Left lung (tissue), 4 donors: ENCODE measurements at regions not wholly inside any gene's neighbourhood (a gene's known extent, or its start where the extent isn't known, plus 50 kb on each side); places are given as distances from the start of the nearest gene placed in this dataset.

Source experiments
- ATAC-seq: fragments of 200-7000 bp; cut with Tn5 transposase; one replicate; pipeline ENCODE4 v1.9.1; 2020; ENCODE audit warnings: moderate library complexity
- DNase-seq, 4 donors: peaks; one replicate each; pipeline ENCODE4 v3.0.0-alpha.2; 2013 to 2020
- H3K27ac ChIP-seq, 2 donors: fragments of 200-600 bp; sonication (generic) in 1 of 2; one replicate each; pipeline versions ENCODE4 v1.5.0 to v1.8.0; 2020 to 2021
- H3K27me3 ChIP-seq, 2 donors: fragments of 200-600 bp; sonication (generic) in 1 of 2; one replicate each; pipeline versions ENCODE4 v1.5.0 to v1.8.0; 2020 to 2021
- H3K36me3 ChIP-seq, 2 donors: fragments of 200-600 bp; sonication (generic) in 1 of 2; one replicate each; pipeline versions ENCODE4 v1.5.0 to v1.8.0; 2020 to 2021
- H3K4me1 ChIP-seq, 2 donors: fragments of 200-600 bp; one replicate each; pipeline ENCODE4 v1.8.0; 2021
- H3K4me3 ChIP-seq, 2 donors: fragments of 200-600 bp; sonication (generic) in 1 of 2; one replicate each; pipeline versions ENCODE4 v1.5.0 to v1.8.0; 2020 to 2021; ENCODE audit warnings: mild to moderate bottlenecking in 1 of 2
- H3K9me3 ChIP-seq, 2 donors: fragments of 200-600 bp; sonication (generic) in 1 of 2; one replicate each; pipeline versions ENCODE4 v1.5.0 to v1.8.0; 2020 to 2021
- CTCF ChIP-seq, 2 donors: fragments of 200-600 bp; sonication (generic) in 1 of 2; IDR thresholded peaks; one replicate each; pipeline versions ENCODE4 v1.5.0 to v1.8.0; 2021; ENCODE audit warnings: antibody characterized with exemption in 2 of 2
- intact Hi-C, 2 donors: fragments of 100-400 bp; cut with DNase I; formaldehyde crosslinking; loops; one replicate each; pipeline versions ENCODE4 v1.11.2 to v1.14.2; 2022
- donor health status: DM: no; HTN: yes; CAD: no.
- donor health status: DM: no; HTN: no; CAD: no.

- no peak for TF ChIP-seq CTCF (IDR thresholded peaks at IDR 0.05)
- H3K4me1 ChIP-seq: no peaks in the 10 kb centered on the region
- no peak for ATAC-seq
- no peak overlapping the region for H3K4me3 ChIP-seq
- H3K9me3 ChIP-seq: no peaks in the 10 kb centered on the region
- intact Hi-C loops: no loop called here
- no peaks in the 10 kb centered on the region for H3K27me3 ChIP-seq
- no peaks in the 10 kb centered on the region for H3K36me3 ChIP-seq
- H3K27ac ChIP-seq: no peak overlapping the region
- no peak for DNase-seq
Observed at GRCh38 chr3:176426371-176426770, 770.9 kb downstream of the TBL1XR1 start.

DNA sequence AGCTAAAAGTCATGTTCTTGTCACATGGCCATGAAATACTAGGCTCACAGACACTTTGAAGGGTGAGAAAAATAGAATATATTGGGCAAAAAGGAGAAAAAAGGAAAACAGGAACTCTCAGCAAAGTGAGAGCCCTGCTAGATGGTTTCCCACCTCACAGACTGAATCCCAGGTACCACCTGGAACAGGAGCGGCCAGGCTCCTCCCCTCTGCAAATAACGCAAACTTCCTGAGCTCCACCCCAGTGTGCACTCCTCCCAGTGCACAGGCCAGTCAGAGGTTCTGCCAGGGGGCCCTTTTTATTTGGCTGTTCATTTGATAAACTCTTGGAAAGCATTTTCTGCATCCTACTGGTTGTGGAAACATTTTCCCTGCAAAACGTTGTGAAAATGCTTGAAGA, 780.4 kb downstream of the TBL1XR1 start:
- no peaks in the 10 kb centered on the region for H3K36me3 ChIP-seq
- no peak overlapping the region for H3K4me3 ChIP-seq
- no peaks in the 10 kb centered on the region for H3K4me1 ChIP-seq
- H3K27me3 ChIP-seq: no peaks in the 10 kb centered on the region
- no peak overlapping the region for H3K27ac ChIP-seq
- ATAC-seq (no peak), DNase-seq (no peak)
- H3K9me3 ChIP-seq: peaks cover 0 to 7% of the 10 kb centered on the region in 2 donors
- no peak for TF ChIP-seq CTCF (IDR thresholded peaks at IDR 0.05)
- intact Hi-C loops: no loop called here

- Histone ChIP-seq H3K27ac (no peak overlapping the region), H3K9me3 (peaks cover 0 to 7% of the 10 kb centered on the region in 2 donors), H3K27me3 (no peaks in the 10 kb centered on the region), H3K36me3 (no peaks in the 10 kb centered on the region), H3K4me1 (no peaks in the 10 kb centered on the region), H3K4me3 (no peak overlapping the region)
- intact Hi-C loops: no loop called here
- TF ChIP-seq CTCF (IDR thresholded peaks at IDR 0.05): no peak
- DNase-seq (no peak), ATAC-seq (no peak)
Observed at GRCh38 chr3:176415661-176416295, 781.5 kb downstream of the TBL1XR1 start.

DNA sequence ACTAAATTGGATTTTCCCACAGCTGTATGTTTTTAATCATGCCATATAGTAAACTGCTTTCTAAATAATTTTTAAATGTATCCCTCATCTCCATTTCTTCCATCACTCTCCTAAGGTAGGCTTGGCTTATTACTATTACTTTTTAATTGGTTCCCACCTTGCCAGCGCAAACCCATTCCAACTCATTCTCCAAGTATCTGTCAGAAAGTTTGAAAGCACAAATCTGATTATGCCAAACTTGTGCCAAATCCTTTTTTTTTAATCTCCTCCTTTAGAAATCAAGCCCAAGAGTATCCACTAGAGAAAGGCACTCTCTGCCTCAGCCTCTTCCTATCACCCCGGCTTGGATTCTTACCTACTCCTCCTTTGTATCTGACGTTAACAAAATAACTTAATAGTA, 784.5 kb downstream of the TBL1XR1 start:
- ATAC-seq: no peak
- Histone ChIP-seq H3K27ac (no peak overlapping the region), H3K4me3 (no peak overlapping the region), H3K27me3 (no peaks in the 10 kb centered on the region), H3K9me3 (no peaks in the 10 kb centered on the region), H3K4me1 (no peaks in the 10 kb centered on the region), H3K36me3 (no peaks in the 10 kb centered on the region)
- intact Hi-C loops: no loop called here
- no peak for TF ChIP-seq CTCF (IDR thresholded peaks at IDR 0.05)
- DNase-seq: no peak

DNA sequence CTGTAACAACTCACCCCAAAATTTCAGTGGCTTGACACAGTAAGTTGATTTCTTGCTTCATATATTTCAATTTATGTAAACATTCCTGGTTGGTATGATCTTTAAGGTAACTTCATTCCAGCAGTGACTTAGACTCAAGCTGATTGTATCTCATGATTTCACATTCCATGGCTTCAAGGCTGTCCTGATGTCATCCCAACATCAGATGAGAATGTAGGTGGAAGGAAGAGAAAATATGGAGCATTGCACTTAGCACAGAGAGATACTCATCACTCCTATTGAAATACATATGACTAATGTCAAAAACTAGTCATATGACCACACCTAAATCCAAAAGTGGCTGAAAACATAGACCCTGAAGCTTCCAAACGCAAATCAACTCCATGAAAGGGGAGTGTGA, 793.8 kb downstream of the TBL1XR1 start:
- no peak for DNase-seq
- Histone ChIP-seq H3K27me3 (no peaks in the 10 kb centered on the region), H3K9me3 (peaks cover 0 to 4% of the 10 kb centered on the region in 2 donors), H3K27ac (no peak overlapping the region), H3K4me1 (no peaks in the 10 kb centered on the region), H3K4me3 (no peak overlapping the region), H3K36me3 (no peaks in the 10 kb centered on the region)
- TF ChIP-seq CTCF (IDR thresholded peaks at IDR 0.05): no peak
- no peak for ATAC-seq
- intact Hi-C loops: no loop called here
